Keratinocyte (primary cell): ENCODE measurements at regions not wholly inside any gene's neighbourhood (a gene's known extent, or its start where the extent isn't known, plus 50 kb on each side); places are given as distances from the start of the nearest gene placed in this dataset.

ENCODE experiments used
- DNase-seq: peaks from one replicate; pipeline ENCODE4 v3.0.0-alpha.2; 2011; ENCODE audit warnings: low read depth, missing footprints, low spot score
- FAIRE-seq: peaks from 2 replicates; lab custom pipeline; 2011; peaks lifted over from hg19 to GRCh38; lab: Jason Lieb, UNC
- H2AFZ ChIP-seq: 2 replicates; pipeline ENCODE4 v1.6.0; 2012; ENCODE audit warnings: low read length, control low read depth, inconsistent platforms; ENCODE audit not compliant: control insufficient read depth
- H3K27ac ChIP-seq: 2 replicates; pipeline ENCODE4 v1.5.1; 2011; ENCODE audit warnings: low read length; ENCODE audit not compliant: control insufficient read depth, insufficient read depth
- H3K27me3 ChIP-seq: 3 replicates; pipeline ENCODE4 v1.6.0; 2011; ENCODE audit warnings: low read length; ENCODE audit not compliant: control insufficient read depth, insufficient read depth; ENCODE audit errors: extremely low read depth
- H3K36me3 ChIP-seq, 2 experiments: 2 replicates in 1 of 2; 3 replicates in 1 of 2; pipeline ENCODE4 v1.5.1; 2011; ENCODE audit warnings: low read length in 2 of 2, mild to moderate bottlenecking in 1 of 2; ENCODE audit not compliant: control insufficient read depth in 2 of 2, insufficient read depth in 2 of 2; ENCODE audit errors: extremely low read depth in 1 of 2
- H3K4me1 ChIP-seq: 3 replicates; pipeline ENCODE4 v1.5.1; 2011; ENCODE audit warnings: low read length; ENCODE audit not compliant: control insufficient read depth, insufficient read depth; ENCODE audit errors: extremely low read depth
- H3K4me2 ChIP-seq: 3 replicates; pipeline ENCODE4 v1.6.0; 2011; ENCODE audit warnings: low read depth, low read length; ENCODE audit not compliant: control insufficient read depth, insufficient read depth; ENCODE audit errors: extremely low read depth
- H3K4me3 ChIP-seq, 3 experiments: fragments of 200-600 bp in 1 of 3; sonication (generic) in 1 of 3; 2 replicates in 2 of 3; 3 replicates in 1 of 3; pipeline ENCODE4 v1.5.1; 2011 to 2016; ENCODE audit warnings: low read length in 3 of 3, mild to moderate bottlenecking in 3 of 3, control low read depth in 2 of 3, inconsistent platforms in 1 of 3, low read depth in 1 of 3, mixed read lengths in 1 of 3, mixed run types in 1 of 3, moderate library complexity in 1 of 3; ENCODE audit not compliant: control insufficient read depth in 2 of 3, insufficient read depth in 2 of 3; ENCODE audit errors: extremely low read depth in 1 of 3
- H3K79me2 ChIP-seq: 2 replicates; pipeline ENCODE4 v1.6.0; 2012; ENCODE audit warnings: low read length; ENCODE audit not compliant: control insufficient read depth, insufficient read depth
- H3K9ac ChIP-seq: 3 replicates; pipeline ENCODE4 v1.6.0; 2011; ENCODE audit warnings: low read length; ENCODE audit not compliant: control insufficient read depth, insufficient read depth; ENCODE audit errors: extremely low read depth
- H3K9me1 ChIP-seq: 3 replicates; pipeline ENCODE4 v1.6.0; 2011; ENCODE audit warnings: low read length; ENCODE audit not compliant: control insufficient read depth, insufficient read depth; ENCODE audit errors: extremely low read depth
- H3K9me3 ChIP-seq: 2 replicates; pipeline ENCODE4 v1.5.1; 2012; ENCODE audit warnings: low read depth, low read length; ENCODE audit not compliant: control insufficient read depth
- H4K20me1 ChIP-seq: 3 replicates; pipeline ENCODE4 v1.6.0; 2011; ENCODE audit warnings: low read length; ENCODE audit not compliant: control insufficient read depth, insufficient read depth; ENCODE audit errors: extremely low read depth
- EZH2 ChIP-seq: IDR thresholded peaks from one replicate; pipeline ENCODE4 v1.6.1; 2012; ENCODE audit warnings: inconsistent platforms, mild to moderate bottlenecking, low read length, moderate library complexity
- dilution Hi-C: fragments of 300-500 bp; cut with MboI; formaldehyde crosslinking; loops from one replicate; pipeline ENCODE4 v1.7.0; 2020; ENCODE audit warnings: low sequenced_read_pairs; ENCODE audit not compliant: extremely low pct_ligation_motif_present
- TF ChIP-seq, protein P1 (sequence below), 3 experiments: IDR thresholded peaks in 1 of 3; conservative IDR thresholded peaks in 1 of 3; optimal IDR thresholded peaks in 1 of 3; 2 replicates in 2 of 3; 3 replicates in 1 of 3; pipeline versions ENCODE3 to v1.5.1; 2011; ENCODE audit warnings: low read length in 3 of 3, mild to moderate bottlenecking in 3 of 3, moderate library complexity in 2 of 3, control low read depth in 1 of 3, inconsistent platforms in 1 of 3; ENCODE audit not compliant: insufficient read depth in 2 of 3; ENCODE audit errors: extremely low read depth in 1 of 3

DNA sequence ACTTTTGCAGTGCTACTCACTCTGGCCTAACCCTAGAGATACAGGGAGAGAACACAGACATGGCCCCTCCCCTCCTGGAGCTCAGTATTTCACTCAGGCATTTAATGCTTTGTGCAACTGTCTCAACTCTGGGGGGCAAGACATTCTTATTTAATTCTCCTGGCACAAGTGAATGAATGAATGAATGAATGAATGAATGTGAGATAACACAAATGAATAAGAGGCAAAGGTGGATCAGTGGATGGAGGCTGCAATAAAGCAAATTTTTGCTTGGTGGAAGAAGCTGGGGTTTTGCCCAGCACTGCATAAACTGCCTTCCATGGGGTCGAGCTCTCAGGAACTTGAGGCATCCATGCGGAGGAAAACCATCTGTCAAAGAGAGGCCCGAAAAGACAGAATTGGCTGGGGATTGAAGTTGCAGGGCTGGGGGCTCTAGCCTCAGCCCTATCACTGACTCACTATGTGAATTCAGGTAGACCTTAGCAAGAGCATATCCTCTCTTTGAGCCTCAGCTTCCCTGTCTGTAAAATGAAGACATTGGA, 441.4 kb upstream of the ZMIZ1 start:
- DNase-seq (no peak), FAIRE-seq (no peak)
- TF ChIP-seq, protein P1, sequence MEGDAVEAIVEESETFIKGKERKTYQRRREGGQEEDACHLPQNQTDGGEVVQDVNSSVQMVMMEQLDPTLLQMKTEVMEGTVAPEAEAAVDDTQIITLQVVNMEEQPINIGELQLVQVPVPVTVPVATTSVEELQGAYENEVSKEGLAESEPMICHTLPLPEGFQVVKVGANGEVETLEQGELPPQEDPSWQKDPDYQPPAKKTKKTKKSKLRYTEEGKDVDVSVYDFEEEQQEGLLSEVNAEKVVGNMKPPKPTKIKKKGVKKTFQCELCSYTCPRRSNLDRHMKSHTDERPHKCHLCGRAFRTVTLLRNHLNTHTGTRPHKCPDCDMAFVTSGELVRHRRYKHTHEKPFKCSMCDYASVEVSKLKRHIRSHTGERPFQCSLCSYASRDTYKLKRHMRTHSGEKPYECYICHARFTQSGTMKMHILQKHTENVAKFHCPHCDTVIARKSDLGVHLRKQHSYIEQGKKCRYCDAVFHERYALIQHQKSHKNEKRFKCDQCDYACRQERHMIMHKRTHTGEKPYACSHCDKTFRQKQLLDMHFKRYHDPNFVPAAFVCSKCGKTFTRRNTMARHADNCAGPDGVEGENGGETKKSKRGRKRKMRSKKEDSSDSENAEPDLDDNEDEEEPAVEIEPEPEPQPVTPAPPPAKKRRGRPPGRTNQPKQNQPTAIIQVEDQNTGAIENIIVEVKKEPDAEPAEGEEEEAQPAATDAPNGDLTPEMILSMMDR (optimal IDR thresholded peaks at IDR 0.05 in 1 of 3, IDR thresholded peaks at IDR 0.05 in 1 of 3, conservative IDR thresholded peaks at IDR 0.05 in 1 of 3; ENCODE audit: extremely low read depth in 1 of 3, insufficient read depth in 2 of 3, low read length in 3 of 3) = no peak
- TF ChIP-seq EZH2 = no peak
- Histone ChIP-seq H3K27ac (no peak overlapping the region), H3K9ac (no peak overlapping the region), H3K4me1 (no peaks in the 10 kb centered on the region), H4K20me1 (no peaks in the 10 kb centered on the region), H3K36me3 (no peaks in the 10 kb centered on the region), H2AFZ (no peak overlapping the region), H3K4me3 (no peak overlapping the region), H3K9me1 (no peaks in the 10 kb centered on the region), H3K9me3 (no peaks in the 10 kb centered on the region), H3K27me3 (peaks cover 3% of the 10 kb centered on the region), H3K4me2 (no peak overlapping the region), H3K79me2 (no peaks in the 10 kb centered on the region)
- dilution Hi-C loops = no loop called here

DNA sequence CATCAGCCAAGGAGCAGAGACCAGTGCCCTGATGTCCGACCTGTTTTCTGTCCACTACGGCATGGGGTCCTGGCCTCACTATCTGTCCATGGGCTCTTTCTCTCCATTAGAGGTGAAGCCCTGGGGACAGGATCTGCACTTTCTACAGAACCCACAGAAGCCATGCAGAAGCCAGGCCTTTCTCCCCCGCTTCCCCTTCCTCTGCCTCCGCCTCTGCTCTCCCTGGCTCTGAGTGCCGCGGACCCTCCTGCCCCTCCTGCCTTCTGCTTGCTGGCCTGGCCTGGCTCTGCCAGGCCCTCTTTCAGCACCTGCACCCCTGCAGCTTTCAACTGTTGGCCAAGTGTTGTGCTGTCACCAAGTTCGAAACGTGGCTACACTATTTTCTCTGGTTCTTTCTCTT, 439.8 kb upstream of the ZMIZ1 start:
- H3K27ac ChIP-seq = no peak overlapping the region
- no peaks in the 10 kb centered on the region for H3K4me1 ChIP-seq
- no peaks in the 10 kb centered on the region for H3K27me3 ChIP-seq
- TF ChIP-seq EZH2 = no peak
- TF ChIP-seq, protein P1 (optimal IDR thresholded peaks at IDR 0.05 in 1 of 3, IDR thresholded peaks at IDR 0.05 in 1 of 3, conservative IDR thresholded peaks at IDR 0.05 in 1 of 3; ENCODE audit: extremely low read depth in 1 of 3, insufficient read depth in 2 of 3, low read length in 3 of 3) = no peak
- dilution Hi-C loops = no loop called here
- H3K9me1 ChIP-seq = no peaks in the 10 kb centered on the region
- DNase-seq (no peak), FAIRE-seq (no peak)
- no peak overlapping the region for H3K4me2 ChIP-seq
- no peak overlapping the region for H3K9ac ChIP-seq
- H2AFZ ChIP-seq = no peak overlapping the region
- H3K36me3 ChIP-seq = no peaks in the 10 kb centered on the region
- no peaks in the 10 kb centered on the region for H4K20me1 ChIP-seq
- H3K9me3 ChIP-seq = no peaks in the 10 kb centered on the region
- H3K79me2 ChIP-seq = no peaks in the 10 kb centered on the region
- H3K4me3 ChIP-seq = no peak overlapping the region
